MM.1S (cell line): ENCODE measurements at regions not wholly inside any gene's neighbourhood (a gene's known extent, or its start where the extent isn't known, plus 50 kb on each side); places are given as distances from the start of the nearest gene placed in this dataset.

Experiments
- EZH2 ChIP-seq: fragments of 300-600 bp; sonication (generic); optimal IDR thresholded peaks from 2 replicates; pipeline ENCODE3; 2017; ENCODE audit warnings: low read depth, mild to moderate bottlenecking, antibody characterized with exemption, low read length, mixed read lengths
- TF ChIP-seq, protein P1 (sequence below): fragments of 300-600 bp; sonication (generic); IDR thresholded peaks from 2 replicates; pipeline ENCODE4 v1.5.1; 2016; ENCODE audit warnings: antibody characterized with exemption, low read length, mixed read lengths

DNA sequence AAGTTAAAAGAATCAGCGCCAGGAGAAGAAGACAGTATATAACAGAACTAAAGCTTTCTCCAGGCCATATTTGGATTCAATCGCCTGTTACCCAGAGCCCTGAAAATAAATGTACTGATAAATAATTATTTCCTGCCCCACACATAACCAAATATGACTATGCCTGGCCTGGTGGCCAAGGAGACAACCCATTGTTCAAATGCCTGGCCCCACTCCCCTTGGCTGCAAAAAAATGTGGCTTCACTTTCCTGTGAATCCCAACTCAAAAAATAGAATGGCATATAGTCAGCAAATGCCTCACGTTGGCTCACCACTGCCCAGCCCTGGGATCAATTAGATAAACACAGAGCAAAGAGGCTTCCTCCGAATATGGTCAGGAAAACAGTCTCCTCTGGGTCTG lies 472.1 kb downstream of the BCL11B start:
- TF ChIP-seq, protein P1, sequence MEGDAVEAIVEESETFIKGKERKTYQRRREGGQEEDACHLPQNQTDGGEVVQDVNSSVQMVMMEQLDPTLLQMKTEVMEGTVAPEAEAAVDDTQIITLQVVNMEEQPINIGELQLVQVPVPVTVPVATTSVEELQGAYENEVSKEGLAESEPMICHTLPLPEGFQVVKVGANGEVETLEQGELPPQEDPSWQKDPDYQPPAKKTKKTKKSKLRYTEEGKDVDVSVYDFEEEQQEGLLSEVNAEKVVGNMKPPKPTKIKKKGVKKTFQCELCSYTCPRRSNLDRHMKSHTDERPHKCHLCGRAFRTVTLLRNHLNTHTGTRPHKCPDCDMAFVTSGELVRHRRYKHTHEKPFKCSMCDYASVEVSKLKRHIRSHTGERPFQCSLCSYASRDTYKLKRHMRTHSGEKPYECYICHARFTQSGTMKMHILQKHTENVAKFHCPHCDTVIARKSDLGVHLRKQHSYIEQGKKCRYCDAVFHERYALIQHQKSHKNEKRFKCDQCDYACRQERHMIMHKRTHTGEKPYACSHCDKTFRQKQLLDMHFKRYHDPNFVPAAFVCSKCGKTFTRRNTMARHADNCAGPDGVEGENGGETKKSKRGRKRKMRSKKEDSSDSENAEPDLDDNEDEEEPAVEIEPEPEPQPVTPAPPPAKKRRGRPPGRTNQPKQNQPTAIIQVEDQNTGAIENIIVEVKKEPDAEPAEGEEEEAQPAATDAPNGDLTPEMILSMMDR: no peak
- TF ChIP-seq EZH2: no peak
